ENCODE measurements at regions not wholly inside any gene's neighbourhood (a gene's known extent, or its start where the extent isn't known, plus 50 kb on each side); places are given as distances from the start of the nearest gene placed in this dataset.

GRCh38 chr20:1806456-1806855 is 88.8 kb upstream of the SIRPA start:
- TF ChIP-seq CTCF (optimal IDR thresholded peaks at IDR 0.05 in 1 of 3, IDR thresholded peaks at IDR 0.05 in 1 of 3, conservative IDR thresholded peaks at IDR 0.05 in 1 of 3; ENCODE audit: extremely low read depth in 1 of 3, insufficient read depth in 2 of 3, low read length in 3 of 3), result no peak
- no peak for TF ChIP-seq EZH2 (IDR thresholded peaks at IDR 0.05; ENCODE audit: low read length)
